HG03571 (cell line): ENCODE measurements at regions not wholly inside any gene's neighbourhood (a gene's known extent, or its start where the extent isn't known, plus 50 kb on each side); places are given as distances from the start of the nearest gene placed in this dataset.
"Not testable (repeated sequence)": the region's sequence is repeated elsewhere in the genome, so short reads cannot be mapped to it uniquely, and the experiment has no call there.

Experiments used
- ATAC-seq: cut with Tn5 transposase; IDR thresholded peaks from one replicate; pipeline ENCODE4 v1.9.1; 2021; ENCODE audit not compliant: unreplicated experiment

DNA sequence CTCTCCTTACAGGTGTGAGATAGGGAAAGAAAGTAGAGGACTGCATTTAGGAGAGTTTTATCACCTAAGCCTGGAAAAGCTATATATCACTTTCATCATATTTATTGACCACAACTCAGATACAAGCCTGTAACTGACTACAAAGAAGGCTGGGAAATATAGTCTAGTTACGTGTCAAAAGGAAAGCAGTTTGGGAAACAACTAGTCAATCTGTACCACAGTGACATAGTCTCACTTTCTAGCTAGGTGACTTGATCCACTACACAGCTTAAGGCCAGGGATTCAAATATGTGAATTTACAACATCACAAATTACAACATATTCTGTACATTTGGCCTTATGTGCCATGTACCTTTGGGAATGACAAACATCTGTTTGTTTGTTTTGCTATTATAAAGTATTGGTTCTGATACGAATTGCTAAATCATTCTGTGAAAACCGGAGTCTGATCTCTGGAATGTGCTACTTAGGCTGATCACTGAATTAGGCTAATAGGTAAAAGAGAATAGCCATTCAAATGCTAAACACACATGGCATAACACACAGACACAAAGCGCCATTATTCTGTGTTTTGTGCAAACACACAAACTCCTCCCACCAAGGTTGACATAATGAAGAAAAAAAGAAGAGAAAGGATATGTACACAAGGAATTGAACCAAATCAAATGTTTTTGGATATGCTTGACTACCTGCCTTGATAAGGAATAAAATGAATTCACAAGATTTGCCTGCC, 279.8 kb downstream of the DUSP6 start:
- ATAC-seq = no peak

DNA sequence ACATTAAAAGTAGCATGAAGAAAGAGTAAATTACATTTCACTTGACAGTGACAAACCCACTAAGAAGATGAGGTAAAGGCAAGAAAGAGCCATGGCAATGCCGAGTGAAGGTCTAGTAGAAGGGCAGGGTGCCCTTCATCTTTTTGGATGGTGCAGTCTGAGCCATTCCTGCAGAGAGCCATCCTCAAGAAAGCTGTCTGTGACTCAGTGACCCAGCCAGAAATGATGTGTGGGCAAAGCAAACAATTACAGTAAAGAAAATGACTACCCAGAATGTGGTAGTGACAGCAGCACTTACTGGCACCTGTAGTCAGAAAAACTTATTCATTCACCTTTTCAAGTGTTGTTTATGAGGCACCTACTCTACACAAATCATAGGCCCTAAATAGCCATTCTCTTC, 281.7 kb downstream of the DUSP6 start:
- no peak for ATAC-seq

- ATAC-seq = no peak
Measured at GRCh38 chr12:89069431-89069830, 282.9 kb downstream of the DUSP6 start.

GRCh38 chr12:89067421-89068187, 284.7 kb downstream of the DUSP6 start:
- no peak for ATAC-seq

GRCh38 chr12:89064780-89065179, 287.5 kb downstream of the DUSP6 start:
- no peak for ATAC-seq

GRCh38 chr12:89064151-89064550, 288.1 kb downstream of the DUSP6 start:
- no peak for ATAC-seq

DNA sequence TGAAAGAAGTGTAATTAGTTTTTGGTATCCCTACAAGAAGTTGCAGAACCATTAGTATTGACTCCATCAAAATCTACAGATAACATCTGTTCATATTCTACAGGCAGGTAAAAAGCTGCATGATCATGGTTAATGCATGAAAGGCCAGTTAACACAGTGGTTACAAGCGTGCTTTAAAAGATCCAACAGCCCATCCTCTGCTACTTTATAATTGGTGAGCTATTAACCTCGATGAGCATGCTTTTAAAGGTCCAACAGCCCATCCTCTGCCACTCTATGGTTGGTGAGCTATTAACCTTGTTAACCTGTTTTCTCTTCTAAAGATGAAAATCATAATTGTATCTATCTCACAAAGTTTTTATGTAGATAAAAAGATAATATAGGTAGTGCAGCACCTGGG, 289.3 kb downstream of the DUSP6 start:
- ATAC-seq = peak; percentile 56

GRCh38 chr12:89059721-89060541, 292.4 kb downstream of the DUSP6 start:
- no peak for ATAC-seq

- ATAC-seq = no peak
Measured at GRCh38 chr12:89059056-89059455, 293.2 kb downstream of the DUSP6 start.

DNA sequence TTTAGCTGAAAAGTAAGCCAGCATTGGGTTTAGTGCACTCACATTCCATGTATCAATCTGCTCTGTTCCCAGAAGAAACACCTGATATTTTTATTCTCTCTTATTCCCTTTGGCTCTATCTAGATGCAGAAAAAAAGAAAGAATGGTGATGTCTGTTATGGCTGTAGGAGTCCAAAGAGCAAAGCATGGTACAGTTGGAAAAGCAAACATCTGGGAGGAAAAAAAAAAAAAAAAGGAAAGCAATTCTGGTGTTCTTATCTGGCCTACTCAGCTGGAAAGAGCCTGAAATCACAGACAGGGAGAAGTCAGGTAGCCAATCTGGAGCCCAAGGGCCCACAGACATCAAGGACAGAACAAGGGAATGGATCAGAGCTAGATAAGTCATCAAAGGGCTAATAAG, 293.9 kb downstream of the DUSP6 start:
- no peak for ATAC-seq

DNA sequence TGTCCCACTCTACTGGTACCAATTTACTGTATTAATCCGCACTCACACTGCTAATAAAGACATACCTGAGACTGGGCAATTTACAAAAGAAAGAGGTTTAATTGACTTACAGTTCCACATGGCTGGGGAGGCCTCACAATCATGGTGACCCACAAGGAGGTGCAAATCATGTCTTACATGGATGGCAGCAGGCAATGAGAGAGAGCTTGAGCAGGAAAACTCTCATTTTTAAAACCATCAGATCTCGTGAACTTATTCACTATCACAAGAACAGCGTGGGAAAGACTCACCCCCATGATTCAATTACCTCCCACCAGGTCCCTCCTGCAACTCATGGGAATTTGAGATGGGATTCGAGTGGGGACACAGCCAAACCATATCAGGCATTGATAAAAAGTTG, 298.5 kb downstream of the DUSP6 start:
- not testable (repeated sequence) for ATAC-seq

GRCh38 chr12:89051065-89051677, 301.1 kb downstream of the DUSP6 start:
- ATAC-seq = peak; percentile 56

GRCh38 chr12:89047856-89048418, 304.4 kb downstream of the DUSP6 start:
- ATAC-seq = no peak

DNA sequence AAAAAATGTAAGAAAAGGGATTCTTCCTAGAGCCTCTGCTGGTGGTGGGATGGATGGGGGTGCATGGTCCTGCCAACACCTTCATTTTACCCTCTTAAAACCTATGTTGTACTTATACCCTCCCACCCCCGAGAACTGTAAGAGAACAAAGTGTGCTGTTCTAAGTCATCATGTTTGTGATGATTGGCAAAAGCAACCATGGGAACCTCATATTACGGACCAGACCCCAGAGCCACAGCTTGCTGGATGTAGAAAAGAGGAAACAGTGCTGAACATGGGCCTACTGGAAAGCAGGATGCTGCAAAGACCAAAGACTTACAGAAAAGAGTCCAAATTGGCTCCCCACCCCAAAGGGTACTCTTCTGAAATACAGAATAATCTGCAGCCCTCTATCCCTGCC, 311.2 kb downstream of the DUSP6 start:
- ATAC-seq = no peak

DNA sequence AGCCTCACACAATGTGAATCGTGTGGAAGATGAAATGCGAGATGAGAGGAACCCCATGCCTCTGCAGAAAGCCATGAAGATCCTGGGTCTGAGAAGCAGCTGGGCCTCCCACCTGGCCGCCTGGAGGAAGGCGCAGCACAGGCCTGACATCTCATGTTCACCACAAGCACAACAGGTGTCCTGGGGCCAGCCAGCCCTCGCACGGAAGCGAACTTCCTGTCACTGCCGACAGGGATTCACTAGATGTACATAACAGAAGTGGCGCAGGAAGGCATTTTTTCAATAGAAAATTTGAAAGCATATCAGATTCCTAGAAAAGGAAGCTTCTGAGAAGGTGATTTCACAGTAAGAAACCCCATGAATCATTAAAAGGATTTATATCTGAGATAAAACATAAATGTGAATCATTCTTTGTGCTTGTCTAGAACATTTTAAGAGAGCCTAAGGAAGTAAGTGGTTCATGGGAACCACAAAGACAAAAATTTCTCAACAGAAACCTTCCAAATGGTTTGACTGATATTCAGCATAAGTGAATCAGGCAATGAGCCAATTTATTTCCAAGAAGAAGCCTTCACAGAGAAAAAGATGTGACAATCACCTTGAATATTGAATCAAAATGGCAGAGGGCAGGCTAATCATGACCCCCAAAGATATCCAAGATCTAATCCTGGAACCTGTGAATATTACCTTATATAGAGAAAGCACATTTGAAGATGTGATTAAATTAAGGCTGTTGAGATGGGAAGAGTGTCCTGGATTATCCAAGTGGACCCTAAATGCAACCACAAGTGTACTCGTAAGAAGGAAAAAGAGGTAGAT, 311.9 kb downstream of the DUSP6 start:
- ATAC-seq = peak; percentile 98

GRCh38 chr12:89038831-89039512, 313.3 kb downstream of the DUSP6 start:
- ATAC-seq = no peak

- ATAC-seq = no peak
Measured at GRCh38 chr12:89033062-89033461, 319.2 kb downstream of the DUSP6 start.

GRCh38 chr12:89029961-89030360, 322.3 kb downstream of the DUSP6 start:
- no peak for ATAC-seq

- ATAC-seq = no peak
Measured at GRCh38 chr12:89024580-89024979, 327.7 kb downstream of the DUSP6 start.
